Uterus (tissue), 3 donors: ENCODE measurements at regions not wholly inside any gene's neighbourhood (a gene's known extent, or its start where the extent isn't known, plus 50 kb on each side); places are given as distances from the start of the nearest gene placed in this dataset.

Source experiments
- DNase-seq, 2 donors: peaks; one replicate each; pipeline ENCODE4 v3.0.0-alpha.2; 2019 to 2020
- H3K27ac ChIP-seq, 2 donors: fragments of 200-600 bp; sonication (generic); 1 replicate in 1 of 2; 2 replicates in 1 of 2; pipeline ENCODE4 v1.5.1; 2016 to 2018
- H3K27me3 ChIP-seq, 2 donors: fragments of 200-600 bp; sonication (generic); one replicate each; pipeline ENCODE4 v1.5.1; 2018 to 2019; ENCODE audit warnings: control low read depth in 1 of 2
- H3K36me3 ChIP-seq, 2 donors: fragments of 200-600 bp; sonication (generic); one replicate each; pipeline ENCODE4 v1.5.1; 2019; ENCODE audit warnings: control low read depth in 1 of 2
- H3K4me1 ChIP-seq, 2 donors: fragments of 200-600 bp; sonication (generic); one replicate each; pipeline ENCODE4 v1.5.1; 2018 to 2019; ENCODE audit warnings: control low read depth in 1 of 2
- H3K4me3 ChIP-seq, 2 donors: fragments of 200-600 bp; sonication (generic); 1 replicate in 1 of 2; 2 replicates in 1 of 2; pipeline ENCODE4 v1.5.1; 2018 to 2019; ENCODE audit warnings: mild to moderate bottlenecking in 1 of 2
- H3K9me3 ChIP-seq, 2 donors: fragments of 200-600 bp; sonication (generic); one replicate each; pipeline ENCODE4 v1.5.1; 2019; ENCODE audit warnings: control low read depth in 1 of 2
- POLR2A ChIP-seq, 2 donors: fragments of 450-650 bp; IDR thresholded peaks; one replicate each; pipeline ENCODE4 v1.6.1; 2016; ENCODE audit warnings: antibody characterized with exemption in 2 of 2, mild to moderate bottlenecking in 1 of 2, moderate library complexity in 1 of 2
- intact Hi-C: fragments of 100-400 bp; cut with DNase I; formaldehyde crosslinking; loops from one replicate; pipeline ENCODE4 v1.15.1; 2023; ENCODE audit warnings: low total_unique reads
- TF ChIP-seq, protein P1 (sequence below), 4 experiments: fragments of 200-600 bp in 2 of 4; fragments of 450-650 bp in 2 of 4; sonication (generic) in 2 of 4; IDR thresholded peaks; one replicate each; pipeline ENCODE4 v1.5.1; 2016 to 2019; ENCODE audit warnings: antibody characterized with exemption in 4 of 4, mild to moderate bottlenecking in 2 of 4, moderate library complexity in 1 of 4
- donor health status: DM: yes; HTN: yes; CAD: no.

DNA sequence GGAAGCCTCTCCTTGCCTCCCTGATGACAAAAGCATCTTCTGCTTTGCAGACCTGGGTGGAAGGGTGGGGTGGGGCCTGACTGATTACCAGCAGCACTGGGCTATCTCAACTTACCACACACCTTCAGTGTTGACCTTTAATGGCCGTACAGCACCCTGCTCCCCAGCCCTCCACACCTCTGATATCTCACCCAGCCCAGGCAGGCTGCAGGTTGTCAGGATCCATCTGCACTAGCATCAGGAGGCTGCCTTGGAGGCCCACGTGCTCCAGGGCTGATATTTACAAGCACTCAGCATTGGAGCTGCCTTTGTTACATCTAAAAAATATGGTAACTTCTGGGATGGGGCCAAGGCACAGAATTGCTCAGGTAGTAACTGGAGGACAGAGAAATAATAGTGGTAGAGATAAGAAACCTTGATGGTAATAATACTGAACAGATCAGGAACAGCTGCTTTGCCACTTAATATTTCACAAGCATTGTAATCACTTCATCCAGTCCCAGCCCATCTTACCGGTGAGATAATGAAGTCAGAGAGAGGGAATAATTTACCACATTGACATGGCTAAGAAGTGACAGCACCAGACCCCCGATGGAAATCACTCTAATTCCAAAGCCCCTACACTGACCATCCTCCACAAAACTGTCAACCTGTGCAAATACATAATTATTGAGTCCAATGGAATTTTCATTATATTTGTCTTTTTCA lies 125.2 kb upstream of the RFLNA start:
- TF ChIP-seq POLR2A (IDR thresholded peaks at IDR 0.05), result no peak
- TF ChIP-seq, protein P1, sequence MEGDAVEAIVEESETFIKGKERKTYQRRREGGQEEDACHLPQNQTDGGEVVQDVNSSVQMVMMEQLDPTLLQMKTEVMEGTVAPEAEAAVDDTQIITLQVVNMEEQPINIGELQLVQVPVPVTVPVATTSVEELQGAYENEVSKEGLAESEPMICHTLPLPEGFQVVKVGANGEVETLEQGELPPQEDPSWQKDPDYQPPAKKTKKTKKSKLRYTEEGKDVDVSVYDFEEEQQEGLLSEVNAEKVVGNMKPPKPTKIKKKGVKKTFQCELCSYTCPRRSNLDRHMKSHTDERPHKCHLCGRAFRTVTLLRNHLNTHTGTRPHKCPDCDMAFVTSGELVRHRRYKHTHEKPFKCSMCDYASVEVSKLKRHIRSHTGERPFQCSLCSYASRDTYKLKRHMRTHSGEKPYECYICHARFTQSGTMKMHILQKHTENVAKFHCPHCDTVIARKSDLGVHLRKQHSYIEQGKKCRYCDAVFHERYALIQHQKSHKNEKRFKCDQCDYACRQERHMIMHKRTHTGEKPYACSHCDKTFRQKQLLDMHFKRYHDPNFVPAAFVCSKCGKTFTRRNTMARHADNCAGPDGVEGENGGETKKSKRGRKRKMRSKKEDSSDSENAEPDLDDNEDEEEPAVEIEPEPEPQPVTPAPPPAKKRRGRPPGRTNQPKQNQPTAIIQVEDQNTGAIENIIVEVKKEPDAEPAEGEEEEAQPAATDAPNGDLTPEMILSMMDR (IDR thresholded peaks at IDR 0.05), result no peak
- no peaks in the 10 kb centered on the region for H3K9me3 ChIP-seq
- H3K27me3 ChIP-seq, result no peaks in the 10 kb centered on the region
- no peaks in the 10 kb centered on the region for H3K36me3 ChIP-seq
- no peak overlapping the region for H3K27ac ChIP-seq
- no peak for DNase-seq
- H3K4me3 ChIP-seq, result no peak overlapping the region
- intact Hi-C loops, result no loop called here
- H3K4me1 ChIP-seq, result no peaks in the 10 kb centered on the region

DNA sequence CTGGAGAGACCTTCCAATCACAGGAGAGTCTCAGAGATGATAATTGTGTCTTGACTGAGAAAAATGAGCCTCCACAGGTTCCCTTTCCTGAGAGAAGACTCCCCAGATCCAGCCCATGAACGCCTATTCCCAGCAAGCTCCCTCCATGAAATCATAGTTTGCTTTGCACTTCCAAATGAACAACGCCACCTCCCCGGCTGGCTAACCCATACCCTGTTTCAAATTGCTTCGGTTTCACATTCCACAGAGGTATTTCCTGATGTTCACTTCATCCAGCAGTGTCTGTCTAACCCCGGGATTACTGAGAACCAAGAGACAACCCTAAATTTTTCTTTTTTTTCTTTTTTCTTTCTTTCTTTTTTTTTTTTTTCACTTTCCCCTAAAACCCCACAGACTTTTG lies 124.1 kb upstream of the RFLNA start:
- intact Hi-C loops, result no loop called here
- Histone ChIP-seq H3K27ac (no peak overlapping the region), H3K9me3 (no peaks in the 10 kb centered on the region), H3K4me3 (no peak overlapping the region), H3K4me1 (no peaks in the 10 kb centered on the region), H3K27me3 (no peaks in the 10 kb centered on the region), H3K36me3 (no peaks in the 10 kb centered on the region)
- DNase-seq, result no peak
- no peak for TF ChIP-seq POLR2A (IDR thresholded peaks at IDR 0.05)
- TF ChIP-seq, protein P1 (IDR thresholded peaks at IDR 0.05), result no peak

DNA sequence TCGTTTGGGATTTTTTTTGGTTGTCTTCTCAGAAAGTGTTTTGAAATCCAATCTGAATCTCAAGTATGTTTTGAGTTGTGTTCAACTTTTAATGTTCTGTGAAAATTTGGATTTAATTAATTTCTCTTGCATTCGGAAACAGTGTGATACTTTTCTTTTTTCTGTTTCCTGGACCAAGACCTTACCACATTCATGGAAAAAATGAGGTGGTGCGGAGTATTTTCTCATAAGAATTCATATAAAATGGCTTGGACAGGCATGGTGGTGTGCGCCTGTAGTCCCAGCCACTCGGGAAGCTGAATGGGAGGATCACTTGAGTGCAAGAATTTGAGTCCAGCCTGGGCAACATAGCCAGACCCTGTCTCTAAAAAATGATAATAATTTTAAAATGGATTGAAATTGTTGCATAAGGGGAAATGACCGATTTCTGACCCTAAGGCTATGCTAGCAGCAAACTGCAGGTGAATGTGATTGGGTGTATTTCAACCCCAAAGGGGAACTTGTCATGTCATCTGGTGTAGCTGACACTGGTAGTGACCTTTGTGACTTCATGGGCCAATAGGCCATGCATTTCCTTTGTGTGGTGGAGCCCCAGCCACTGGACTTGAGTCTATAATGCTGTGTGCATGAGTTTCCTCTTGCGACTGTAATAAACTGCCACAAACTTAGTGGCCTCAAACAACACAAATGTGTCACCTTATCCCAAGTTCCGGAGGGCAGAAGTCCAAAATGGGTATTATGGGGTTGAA lies 123.5 kb upstream of the RFLNA start:
- Histone ChIP-seq H3K27ac (no peak overlapping the region), H3K27me3 (no peaks in the 10 kb centered on the region), H3K4me3 (no peak overlapping the region), H3K4me1 (no peaks in the 10 kb centered on the region), H3K9me3 (no peaks in the 10 kb centered on the region), H3K36me3 (no peaks in the 10 kb centered on the region)
- no peak for TF ChIP-seq POLR2A (IDR thresholded peaks at IDR 0.05)
- TF ChIP-seq, protein P1 (IDR thresholded peaks at IDR 0.05), result no peak
- intact Hi-C loops, result no loop called here
- no peak for DNase-seq

DNA sequence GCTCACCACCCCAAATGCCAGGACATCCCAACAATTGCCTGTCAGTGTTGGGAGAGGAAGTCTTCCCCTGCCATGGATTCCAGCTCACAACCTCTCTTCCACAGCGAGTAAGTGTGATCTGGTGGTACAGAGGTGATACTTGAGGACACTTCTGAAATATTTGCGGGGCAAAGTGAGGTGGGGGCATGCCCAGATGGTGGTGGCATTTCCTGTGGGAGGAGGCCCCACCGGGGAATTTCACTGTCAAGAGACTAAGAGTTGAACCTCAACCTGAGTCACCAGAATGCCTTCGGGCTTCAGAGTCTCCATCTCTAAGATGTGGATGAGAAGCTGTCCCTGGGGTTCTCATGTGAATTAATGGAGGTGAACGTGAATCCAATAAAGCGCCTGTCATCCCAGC lies 122.3 kb upstream of the RFLNA start:
- DNase-seq, result no peak
- no peaks in the 10 kb centered on the region for H3K27me3 ChIP-seq
- H3K4me1 ChIP-seq, result no peaks in the 10 kb centered on the region
- no peak overlapping the region for H3K27ac ChIP-seq
- intact Hi-C loops, result no loop called here
- H3K4me3 ChIP-seq, result no peak overlapping the region
- H3K9me3 ChIP-seq, result no peaks in the 10 kb centered on the region
- TF ChIP-seq, protein P1 (IDR thresholded peaks at IDR 0.05), result no peak
- no peak for TF ChIP-seq POLR2A (IDR thresholded peaks at IDR 0.05)
- no peaks in the 10 kb centered on the region for H3K36me3 ChIP-seq

GRCh38 chr12:124173692-124174091 lies 121.2 kb upstream of the RFLNA start:
- no peak for TF ChIP-seq POLR2A (IDR thresholded peaks at IDR 0.05)
- TF ChIP-seq, protein P1 (IDR thresholded peaks at IDR 0.05), result no peak
- DNase-seq, result no peak
- no peak overlapping the region for H3K27ac ChIP-seq
- no peaks in the 10 kb centered on the region for H3K4me1 ChIP-seq
- intact Hi-C loops, result no loop called here
- H3K27me3 ChIP-seq, result no peaks in the 10 kb centered on the region
- H3K4me3 ChIP-seq, result no peak overlapping the region
- H3K36me3 ChIP-seq, result no peaks in the 10 kb centered on the region
- no peaks in the 10 kb centered on the region for H3K9me3 ChIP-seq
